HG03571 (cell line): ENCODE measurements at regions not wholly inside any gene's neighbourhood (a gene's known extent, or its start where the extent isn't known, plus 50 kb on each side); places are given as distances from the start of the nearest gene placed in this dataset.
"Not testable (repeated sequence)": the region's sequence is repeated elsewhere in the genome, so short reads cannot be mapped to it uniquely, and the experiment has no call there.

ENCODE experiments used
- ATAC-seq: cut with Tn5 transposase; IDR thresholded peaks from one replicate; pipeline ENCODE4 v1.9.1; 2021; ENCODE audit not compliant: unreplicated experiment

- ATAC-seq: no peak
Observed at GRCh38 chr4:84231539-84232055, 267.5 kb downstream of the NKX6-1 start.

- no peak for ATAC-seq
Observed at GRCh38 chr4:84224522-84224921, 274.6 kb downstream of the NKX6-1 start.

GRCh38 chr4:84221704-84222103 is 277.4 kb downstream of the NKX6-1 start:
- ATAC-seq: no peak

- no peak for ATAC-seq
Observed at GRCh38 chr4:84220990-84221389, 278.1 kb downstream of the NKX6-1 start.

- no peak for ATAC-seq
Observed at GRCh38 chr4:84219656-84220055, 279.4 kb downstream of the NKX6-1 start.

- no peak for ATAC-seq
Observed at GRCh38 chr4:84218031-84218430, 281.1 kb downstream of the NKX6-1 start.

GRCh38 chr4:84215217-84215616 is 283.9 kb downstream of the NKX6-1 start:
- no peak for ATAC-seq

- not testable (repeated sequence) for ATAC-seq
Observed at GRCh38 chr4:84206226-84206625, 292.9 kb downstream of the NKX6-1 start.

GRCh38 chr4:84189144-84189543 is 309.9 kb downstream of the NKX6-1 start:
- no peak for ATAC-seq

- ATAC-seq: no peak
Observed at GRCh38 chr4:84179409-84179808, 319.7 kb downstream of the NKX6-1 start.

GRCh38 chr4:84177831-84178542 is 321.1 kb downstream of the NKX6-1 start:
- ATAC-seq: no peak

GRCh38 chr4:84176016-84176415 is 323.1 kb downstream of the NKX6-1 start:
- ATAC-seq: no peak

- no peak for ATAC-seq
Observed at GRCh38 chr4:84171871-84172270, 327.2 kb downstream of the NKX6-1 start.

GRCh38 chr4:84167564-84167963 is 331.5 kb downstream of the NKX6-1 start:
- ATAC-seq: no peak

GRCh38 chr4:84167093-84167492 is 332.0 kb downstream of the NKX6-1 start:
- ATAC-seq: no peak

GRCh38 chr4:84166486-84166885 is 332.6 kb downstream of the NKX6-1 start:
- ATAC-seq: no peak

- ATAC-seq: no peak
Observed at GRCh38 chr4:84164201-84164600, 334.9 kb downstream of the NKX6-1 start.

- ATAC-seq: no peak
Observed at GRCh38 chr4:84159762-84160161, 339.3 kb downstream of the NKX6-1 start.

- ATAC-seq: no peak
Observed at GRCh38 chr4:84158670-84159069, 340.4 kb downstream of the NKX6-1 start.

- ATAC-seq: no peak
Observed at GRCh38 chr4:84151574-84151973, 347.5 kb downstream of the NKX6-1 start.

- no peak for ATAC-seq
Observed at GRCh38 chr4:84150177-84150576, 348.9 kb downstream of the NKX6-1 start.

GRCh38 chr4:84147831-84148230 is 351.3 kb downstream of the NKX6-1 start:
- ATAC-seq: no peak
